Cardiac muscle cell (in vitro differentiated cells and primary cell): ENCODE measurements at regions not wholly inside any gene's neighbourhood (a gene's known extent, or its start where the extent isn't known, plus 50 kb on each side); places are given as distances from the start of the nearest gene placed in this dataset.
"Not testable (repeated sequence)": the region's sequence is repeated elsewhere in the genome, so short reads cannot be mapped to it uniquely, and the experiment has no call there.

ENCODE experiments used
- DNase-seq, 2 donors: peaks; one replicate each; pipeline versions ENCODE4 v3.0.0 to v3.0.0-alpha.2; 2010 to 2017; ENCODE audit warnings: low read depth in 1 of 2, low spot score in 1 of 2
- H3K27ac ChIP-seq: fragments of 200-600 bp; sonication (generic); 2 replicates; pipeline ENCODE4 v1.5.1; 2016
- H3K27me3 ChIP-seq: fragments of 200-600 bp; sonication (generic); 2 replicates; pipeline ENCODE4 v1.6.0; 2016; ENCODE audit warnings: control low read depth
- H3K36me3 ChIP-seq: fragments of 200-600 bp; sonication (generic); 2 replicates; pipeline ENCODE4 v1.5.1; 2016; ENCODE audit warnings: control low read depth
- H3K4me1 ChIP-seq: fragments of 200-600 bp; sonication (generic); 2 replicates; pipeline ENCODE4 v1.8.1; 2017; ENCODE audit warnings: low read depth, mild to moderate bottlenecking, mixed run types
- H3K4me3 ChIP-seq: fragments of 200-600 bp; sonication (generic); 2 replicates; pipeline ENCODE4 v1.5.1; 2016; ENCODE audit warnings: mild to moderate bottlenecking
- H3K9me3 ChIP-seq: fragments of 200-600 bp; sonication (generic); 2 replicates; pipeline ENCODE4 v1.5.1; 2017; ENCODE audit warnings: low read depth, mild to moderate bottlenecking, control low read depth
- CTCF ChIP-seq: IDR thresholded peaks from 2 replicates; pipeline ENCODE4 v1.5.1; 2012; ENCODE audit warnings: low read depth, mild to moderate bottlenecking, low read length

- no peaks in the 10 kb centered on the region for H3K36me3 ChIP-seq
- no peak for TF ChIP-seq CTCF
Measured at GRCh38 chr1:113201560-113201959, 128.6 kb downstream of the LRIG2 start.

GRCh38 chr1:113205980-113206766, 133.2 kb downstream of the LRIG2 start:
- Histone ChIP-seq H3K4me1 (no peaks in the 10 kb centered on the region), H3K4me3 (no peak overlapping the region), H3K27me3 (no peaks in the 10 kb centered on the region), H3K9me3 (no peaks in the 10 kb centered on the region), H3K36me3 (no peaks in the 10 kb centered on the region), H3K27ac (no peak overlapping the region)
- TF ChIP-seq CTCF, result no peak
- no peak for DNase-seq

More at GRCh38 chr1:113201560-113201959, 128.6 kb downstream of the LRIG2 start:
- H3K4me3 ChIP-seq, result no peak overlapping the region
- H3K27me3 ChIP-seq, result no peaks in the 10 kb centered on the region
- H3K4me1 ChIP-seq, result no peaks in the 10 kb centered on the region
- H3K27ac ChIP-seq, result no peak overlapping the region
- H3K9me3 ChIP-seq, result no peaks in the 10 kb centered on the region
- no peak for DNase-seq

GRCh38 chr1:113207019-113207418, 134.0 kb downstream of the LRIG2 start:
- Histone ChIP-seq H3K4me1 (no peaks in the 10 kb centered on the region), H3K27me3 (no peaks in the 10 kb centered on the region), H3K36me3 (no peaks in the 10 kb centered on the region), H3K9me3 (no peaks in the 10 kb centered on the region), H3K27ac (no peak overlapping the region), H3K4me3 (no peak overlapping the region)
- no peak for TF ChIP-seq CTCF
- no peak for DNase-seq

GRCh38 chr1:113207457-113207856, 134.5 kb downstream of the LRIG2 start:
- no peak for DNase-seq
- TF ChIP-seq CTCF, result no peak

GRCh38 chr1:113208425-113208824, 135.4 kb downstream of the LRIG2 start:
- H3K4me1 ChIP-seq, H3K36me3 ChIP-seq, H3K4me3 ChIP-seq, H3K27me3 ChIP-seq, H3K9me3 ChIP-seq, DNase-seq, H3K27ac ChIP-seq: not testable (repeated sequence)

More at GRCh38 chr1:113207457-113207856, 134.5 kb downstream of the LRIG2 start:
- no peaks in the 10 kb centered on the region for H3K4me1 ChIP-seq
- H3K4me3 ChIP-seq, result no peak overlapping the region
- no peaks in the 10 kb centered on the region for H3K36me3 ChIP-seq
- no peak overlapping the region for H3K27ac ChIP-seq
- no peaks in the 10 kb centered on the region for H3K27me3 ChIP-seq
- H3K9me3 ChIP-seq, result no peaks in the 10 kb centered on the region

GRCh38 chr1:113210248-113210647, 137.2 kb downstream of the LRIG2 start:
- Histone ChIP-seq H3K4me3 (no peak overlapping the region), H3K4me1 (no peaks in the 10 kb centered on the region), H3K9me3 (no peaks in the 10 kb centered on the region), H3K27ac (no peak overlapping the region), H3K36me3 (no peaks in the 10 kb centered on the region), H3K27me3 (no peaks in the 10 kb centered on the region)
- DNase-seq, result no peak
- no peak for TF ChIP-seq CTCF
